ENCODE measurements at regions not wholly inside any gene's neighbourhood (a gene's known extent, or its start where the extent isn't known, plus 50 kb on each side); places are given as distances from the start of the nearest gene placed in this dataset.
"Not testable (repeated sequence)": the region's sequence is repeated elsewhere in the genome, so short reads cannot be mapped to it uniquely, and the experiment has no call there.

DNA sequence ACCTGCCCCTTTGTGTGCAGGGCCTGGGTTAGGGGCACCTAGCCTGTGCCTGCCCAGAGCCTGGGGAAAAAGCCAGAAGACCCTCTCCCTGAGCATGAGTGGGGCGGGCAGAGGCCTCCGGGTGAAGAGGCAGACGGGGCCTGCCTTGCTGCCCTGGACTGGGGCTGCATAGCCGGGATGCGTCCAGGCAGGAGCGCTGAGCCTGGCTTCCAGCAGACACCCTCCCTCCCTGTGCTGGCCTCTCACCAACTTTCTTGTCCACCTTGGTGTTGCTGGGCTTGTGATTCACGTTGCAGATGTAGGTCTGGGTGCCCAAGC lies 216.1 kb downstream of the TMEM121 start:
- Histone ChIP-seq H3K9me3 (no peaks in the 10 kb centered on the region), H3K36me3 (no peaks in the 10 kb centered on the region), H3K27ac (no peak overlapping the region), H3K4me1 (ENCODE audit: control insufficient read depth in 1 of 2, low read depth in 2 of 2) (no peaks in the 10 kb centered on the region), H3K27me3 (replicated peaks; ENCODE audit: insufficient read depth) (no peaks in the 10 kb centered on the region), H3K4me3 (no peak overlapping the region)
- TF ChIP-seq, protein P1, sequence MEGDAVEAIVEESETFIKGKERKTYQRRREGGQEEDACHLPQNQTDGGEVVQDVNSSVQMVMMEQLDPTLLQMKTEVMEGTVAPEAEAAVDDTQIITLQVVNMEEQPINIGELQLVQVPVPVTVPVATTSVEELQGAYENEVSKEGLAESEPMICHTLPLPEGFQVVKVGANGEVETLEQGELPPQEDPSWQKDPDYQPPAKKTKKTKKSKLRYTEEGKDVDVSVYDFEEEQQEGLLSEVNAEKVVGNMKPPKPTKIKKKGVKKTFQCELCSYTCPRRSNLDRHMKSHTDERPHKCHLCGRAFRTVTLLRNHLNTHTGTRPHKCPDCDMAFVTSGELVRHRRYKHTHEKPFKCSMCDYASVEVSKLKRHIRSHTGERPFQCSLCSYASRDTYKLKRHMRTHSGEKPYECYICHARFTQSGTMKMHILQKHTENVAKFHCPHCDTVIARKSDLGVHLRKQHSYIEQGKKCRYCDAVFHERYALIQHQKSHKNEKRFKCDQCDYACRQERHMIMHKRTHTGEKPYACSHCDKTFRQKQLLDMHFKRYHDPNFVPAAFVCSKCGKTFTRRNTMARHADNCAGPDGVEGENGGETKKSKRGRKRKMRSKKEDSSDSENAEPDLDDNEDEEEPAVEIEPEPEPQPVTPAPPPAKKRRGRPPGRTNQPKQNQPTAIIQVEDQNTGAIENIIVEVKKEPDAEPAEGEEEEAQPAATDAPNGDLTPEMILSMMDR (IDR thresholded peaks at IDR 0.05): no peak
- no peak for DNase-seq (ENCODE audit: low spot score)
- ATAC-seq (ENCODE audit: insufficient number of reproducible peaks, low FRiP score, low read depth): no peak

DNA sequence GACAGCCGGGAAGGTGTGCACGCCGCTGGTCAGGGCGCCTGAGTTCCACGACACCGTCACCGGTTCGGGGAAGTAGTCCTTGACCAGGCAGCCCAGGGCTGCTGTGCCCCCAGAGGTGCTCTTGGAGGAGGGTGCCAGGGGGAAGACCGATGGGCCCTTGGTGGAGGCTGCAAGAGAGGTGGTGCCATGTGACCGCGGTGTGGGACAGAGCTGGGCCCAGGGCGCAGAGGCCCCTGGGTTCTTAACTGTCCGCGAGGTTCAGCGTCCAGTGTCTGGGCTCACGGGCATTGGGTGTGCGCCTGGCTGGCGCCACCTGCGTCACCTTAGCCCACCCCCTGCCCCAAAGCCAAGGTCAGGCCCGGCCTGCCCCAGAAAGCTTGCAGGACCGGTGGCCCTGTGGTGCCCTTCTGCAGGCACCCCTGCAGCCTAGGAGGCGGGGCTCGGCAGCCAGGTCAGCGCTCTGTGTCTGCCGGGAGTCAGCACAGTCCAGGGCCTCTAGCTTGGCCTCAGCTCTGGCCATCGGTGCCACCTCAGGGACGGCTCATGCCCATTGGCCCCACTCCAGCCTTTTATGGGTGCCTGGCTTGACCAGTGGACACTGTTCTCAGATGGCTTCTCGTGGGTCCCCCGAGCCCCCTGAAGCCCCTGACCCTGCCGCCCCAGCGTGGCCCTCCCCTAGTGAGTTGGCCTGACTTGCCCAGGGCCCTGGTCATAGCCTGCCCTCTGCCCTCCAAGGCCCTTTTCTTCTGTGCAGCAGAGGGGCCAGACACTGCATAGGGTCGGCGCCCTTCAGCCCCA lies 216.7 kb downstream of the TMEM121 start:
- not testable (repeated sequence) for ATAC-seq (ENCODE audit: insufficient number of reproducible peaks, low FRiP score, low read depth); H3K36me3 ChIP-seq; H3K4me3 ChIP-seq; H3K9me3 ChIP-seq; DNase-seq (ENCODE audit: low spot score); H3K4me1 ChIP-seq (ENCODE audit: control insufficient read depth in 1 of 2, low read depth in 2 of 2); H3K27me3 ChIP-seq (replicated peaks; ENCODE audit: insufficient read depth); H3K27ac ChIP-seq

GRCh38 chr14:105744213-105744787 lies 217.9 kb downstream of the TMEM121 start:
- not testable (repeated sequence) for H3K4me1 ChIP-seq (ENCODE audit: control insufficient read depth in 1 of 2, low read depth in 2 of 2); H3K27me3 ChIP-seq (replicated peaks; ENCODE audit: insufficient read depth); ATAC-seq (ENCODE audit: insufficient number of reproducible peaks, low FRiP score, low read depth); H3K27ac ChIP-seq; H3K36me3 ChIP-seq; H3K4me3 ChIP-seq; DNase-seq (ENCODE audit: low spot score); H3K9me3 ChIP-seq

- Histone ChIP-seq H3K4me3 (no peak overlapping the region), H3K27me3 (replicated peaks; ENCODE audit: insufficient read depth) (no peaks in the 10 kb centered on the region), H3K4me1 (ENCODE audit: control insufficient read depth in 1 of 2, low read depth in 2 of 2) (no peaks in the 10 kb centered on the region), H3K36me3 (no peaks in the 10 kb centered on the region), H3K27ac (no peak overlapping the region), H3K9me3 (no peaks in the 10 kb centered on the region)
- TF ChIP-seq, protein P1 (IDR thresholded peaks at IDR 0.05): no peak
- DNase-seq (ENCODE audit: low spot score): no peak
- no peak for ATAC-seq (ENCODE audit: insufficient number of reproducible peaks, low FRiP score, low read depth)
Measured at GRCh38 chr14:105745433-105746123, 219.2 kb downstream of the TMEM121 start.

- Histone ChIP-seq H3K36me3 (no peaks in the 10 kb centered on the region), H3K4me1 (ENCODE audit: control insufficient read depth in 1 of 2, low read depth in 2 of 2) (no peaks in the 10 kb centered on the region), H3K27me3 (replicated peaks; ENCODE audit: insufficient read depth) (no peaks in the 10 kb centered on the region), H3K27ac (no peak overlapping the region), H3K4me3 (no peak overlapping the region), H3K9me3 (no peaks in the 10 kb centered on the region)
- TF ChIP-seq, protein P1 (IDR thresholded peaks at IDR 0.05): no peak
- no peak for DNase-seq (ENCODE audit: low spot score)
- ATAC-seq (ENCODE audit: insufficient number of reproducible peaks, low FRiP score, low read depth): no peak
Measured at GRCh38 chr14:105746124-105746514, 219.7 kb downstream of the TMEM121 start.

DNA sequence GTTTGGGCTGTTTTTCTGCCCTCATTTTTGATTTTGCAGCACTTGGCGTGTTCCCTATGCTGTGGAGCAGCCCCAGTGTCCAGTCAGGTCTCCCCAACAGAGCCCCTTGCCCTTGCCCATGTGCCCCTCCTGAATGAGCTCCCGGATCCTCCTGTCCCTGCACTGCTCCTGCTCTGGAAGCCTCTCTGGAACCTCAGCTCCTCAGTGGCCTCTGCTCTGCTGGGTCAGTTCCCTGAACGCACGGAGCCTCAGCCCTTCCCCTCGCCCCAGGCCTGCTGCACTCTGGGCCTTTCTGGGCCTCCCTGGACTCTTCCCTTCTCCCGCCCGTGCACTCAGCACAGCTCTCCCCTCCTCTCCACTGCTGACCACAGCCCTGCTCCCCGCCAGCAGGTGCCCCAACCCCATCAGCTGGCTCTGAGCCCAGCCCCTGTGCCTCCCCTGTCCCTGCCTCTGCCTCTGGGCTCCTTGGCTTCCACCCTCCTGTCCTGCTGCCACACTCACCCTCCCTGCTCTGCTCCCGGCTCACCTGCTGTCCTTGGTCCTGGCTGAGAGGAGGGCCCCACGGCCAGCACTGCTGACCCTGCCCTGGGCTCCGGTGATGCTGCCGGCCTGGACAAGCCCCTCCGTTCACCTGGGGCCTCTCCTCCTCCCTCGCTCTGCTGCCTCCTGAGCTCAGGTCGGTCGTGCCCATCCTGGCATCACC lies 220.6 kb downstream of the TMEM121 start:
- not testable (repeated sequence) for ATAC-seq (ENCODE audit: insufficient number of reproducible peaks, low FRiP score, low read depth); H3K27ac ChIP-seq; DNase-seq (ENCODE audit: low spot score); H3K9me3 ChIP-seq; H3K4me1 ChIP-seq (ENCODE audit: control insufficient read depth in 1 of 2, low read depth in 2 of 2); H3K4me3 ChIP-seq; H3K27me3 ChIP-seq (replicated peaks; ENCODE audit: insufficient read depth); H3K36me3 ChIP-seq

GRCh38 chr14:105747503-105748203 lies 221.3 kb downstream of the TMEM121 start:
- not testable (repeated sequence) for H3K4me3 ChIP-seq; H3K9me3 ChIP-seq; DNase-seq (ENCODE audit: low spot score); ATAC-seq (ENCODE audit: insufficient number of reproducible peaks, low FRiP score, low read depth); H3K4me1 ChIP-seq (ENCODE audit: control insufficient read depth in 1 of 2, low read depth in 2 of 2); H3K27ac ChIP-seq; H3K27me3 ChIP-seq (replicated peaks; ENCODE audit: insufficient read depth); H3K36me3 ChIP-seq
